ENCODE measurements at regions not wholly inside any gene's neighbourhood (a gene's known extent, or its start where the extent isn't known, plus 50 kb on each side); places are given as distances from the start of the nearest gene placed in this dataset.

- no peak for TF ChIP-seq ZNF175 (tag by site-specific recombination; IDR thresholded peaks at IDR 0.05)
- no peak for TF ChIP-seq ZNF202 (tag by site-specific recombination; IDR thresholded peaks at IDR 0.05; ENCODE audit: borderline replicate concordance)
- TF ChIP-seq KLF1 (tag by site-specific recombination; IDR thresholded peaks at IDR 0.05) = no peak
- TF ChIP-seq ZNF26 (tag by site-specific recombination; IDR thresholded peaks at IDR 0.05) = no peak
- TF ChIP-seq SP7 (tag by site-specific recombination; IDR thresholded peaks at IDR 0.05) = no peak
- no peak for TF ChIP-seq ZNF16 (tag by site-specific recombination; IDR thresholded peaks at IDR 0.05; ENCODE audit: low read depth)
- no peak for TF ChIP-seq ZNF530 (tag by site-specific recombination; IDR thresholded peaks at IDR 0.05; ENCODE audit: low read depth)
- TF ChIP-seq SCRT2 (tag by site-specific recombination; IDR thresholded peaks at IDR 0.05) = no peak
- no peak overlapping the region for H3K4me3 ChIP-seq (ENCODE audit: low read depth, low read length)
- no peaks in the 10 kb centered on the region for H3K36me3 ChIP-seq (ENCODE audit: control insufficient read depth in 2 of 2, insufficient read depth in 1 of 2, low read length in 2 of 2)
- no peak overlapping the region for H3K27ac ChIP-seq (ENCODE audit: extremely low read depth, low read depth, low read length)
- no peaks in the 10 kb centered on the region for H3K9me3 ChIP-seq (ENCODE audit: control insufficient read depth, insufficient read depth, low read depth, low read length)
- POLR2A ChIA-PET = no interaction called here
- H3K4me1 ChIP-seq (ENCODE audit: control insufficient read depth, insufficient read depth, low read length) = no peaks in the 10 kb centered on the region
- CTCF ChIA-PET = interaction anchor here (0.5 kb wide), 1 partner anchor 459 kb away, joined by 3 read pairs; no protein-coding TSS in a partner anchor
Measured at GRCh38 chrX:6758234-6758633, 223.3 kb upstream of the VCX3A start.

- no peaks in the 10 kb centered on the region for H3K4me1 ChIP-seq (ENCODE audit: control insufficient read depth, insufficient read depth, low read length)
- ChIA-PET POLR2A (no interaction called here), CTCF (no interaction called here)
- TF ChIP-seq SP7 (tag by site-specific recombination; IDR thresholded peaks at IDR 0.05) (no peak), ZNF677 (tag by site-specific recombination; IDR thresholded peaks at IDR 0.05) (no peak), TRIM28 (IDR thresholded peaks at IDR 0.05; ENCODE audit: borderline replicate concordance, low read length) (no peak)
- no peak overlapping the region for H3K27ac ChIP-seq (ENCODE audit: extremely low read depth, low read depth, low read length)
- no peaks in the 10 kb centered on the region for H3K9me3 ChIP-seq (ENCODE audit: control insufficient read depth, insufficient read depth, low read depth, low read length)
- H3K36me3 ChIP-seq (ENCODE audit: control insufficient read depth in 2 of 2, insufficient read depth in 1 of 2, low read length in 2 of 2) = no peaks in the 10 kb centered on the region
- H3K4me3 ChIP-seq (ENCODE audit: low read depth, low read length) = no peak overlapping the region
Measured at GRCh38 chrX:6757631-6758030, 222.7 kb upstream of the VCX3A start.

GRCh38 chrX:6748595-6748994 lies 213.7 kb upstream of the VCX3A start:
- Histone ChIP-seq H3K36me3 (ENCODE audit: control insufficient read depth in 2 of 2, insufficient read depth in 1 of 2, low read length in 2 of 2) (no peaks in the 10 kb centered on the region), H3K4me1 (ENCODE audit: control insufficient read depth, insufficient read depth, low read length) (no peaks in the 10 kb centered on the region), H3K9me3 (ENCODE audit: control insufficient read depth, insufficient read depth, low read depth, low read length) (no peaks in the 10 kb centered on the region), H3K27ac (ENCODE audit: extremely low read depth, low read depth, low read length) (no peak overlapping the region), H3K4me3 (ENCODE audit: low read depth, low read length) (no peak overlapping the region)
- POLR2A ChIA-PET = no interaction called here
- no peak for TF ChIP-seq ZNF416 (tag by site-specific recombination; IDR thresholded peaks at IDR 0.05)
- TF ChIP-seq ZXDB (tag by site-specific recombination; IDR thresholded peaks at IDR 0.05) = no peak
- TF ChIP-seq GLI2 (tag by site-specific recombination; IDR thresholded peaks at IDR 0.05; ENCODE audit: borderline replicate concordance, low read depth) = no peak
- no peak for TF ChIP-seq ZNF692 (tag by site-specific recombination; IDR thresholded peaks at IDR 0.05)
- TF ChIP-seq ZNF221 (tag by site-specific recombination; IDR thresholded peaks at IDR 0.05; ENCODE audit: borderline replicate concordance) = no peak
- TF ChIP-seq KLF7 (tag by site-specific recombination; IDR thresholded peaks at IDR 0.05; ENCODE audit: borderline replicate concordance) = no peak
- no peak for TF ChIP-seq ZNF76 (tag by site-specific recombination; IDR thresholded peaks at IDR 0.05; ENCODE audit: borderline replicate concordance, low read depth)
- TF ChIP-seq SP7 (tag by site-specific recombination; IDR thresholded peaks at IDR 0.05) = no peak
- CTCF ChIA-PET = no interaction called here
